NCI-H524 treated with DMSO at 0.1 percent for 48 hours (cell line): ENCODE measurements at regions not wholly inside any gene's neighbourhood (a gene's known extent, or its start where the extent isn't known, plus 50 kb on each side); places are given as distances from the start of the nearest gene placed in this dataset.

Experiments used
- DNase-seq: peaks from one replicate; lab custom pipeline; 2025; lab: John Stamatoyannopoulos, UW

- DNase-seq = no peak
These were observed 51.5 kb upstream of the TMEM200A start for GRCh38 chr6:130314271-130314670.

- DNase-seq = no peak
These were observed 52.6 kb upstream of the TMEM200A start for GRCh38 chr6:130313206-130313605.

- DNase-seq = no peak
These were observed 56.8 kb upstream of the TMEM200A start for GRCh38 chr6:130309028-130309427.

- no peak for DNase-seq
These were observed 58.0 kb upstream of the TMEM200A start for GRCh38 chr6:130307752-130308361.

DNA sequence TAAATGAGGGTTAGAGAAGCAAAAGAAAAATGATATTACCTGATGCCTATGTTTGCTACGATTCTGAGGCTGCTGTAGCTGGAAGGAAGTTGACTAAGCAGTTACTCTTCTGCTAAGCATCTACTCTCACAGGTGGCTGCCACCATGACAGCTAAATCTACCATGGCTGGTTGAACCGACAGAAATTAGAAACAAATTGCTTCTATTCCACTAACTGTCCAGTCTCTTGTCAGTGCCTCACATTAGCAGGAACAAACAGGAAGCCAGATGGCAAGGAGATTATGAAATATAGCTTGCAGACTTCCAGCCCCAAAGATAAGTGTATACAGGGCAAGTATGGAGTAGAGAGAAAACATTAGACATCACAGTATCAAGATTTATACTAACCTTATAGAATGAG, 59.4 kb upstream of the TMEM200A start:
- no peak for DNase-seq

DNA sequence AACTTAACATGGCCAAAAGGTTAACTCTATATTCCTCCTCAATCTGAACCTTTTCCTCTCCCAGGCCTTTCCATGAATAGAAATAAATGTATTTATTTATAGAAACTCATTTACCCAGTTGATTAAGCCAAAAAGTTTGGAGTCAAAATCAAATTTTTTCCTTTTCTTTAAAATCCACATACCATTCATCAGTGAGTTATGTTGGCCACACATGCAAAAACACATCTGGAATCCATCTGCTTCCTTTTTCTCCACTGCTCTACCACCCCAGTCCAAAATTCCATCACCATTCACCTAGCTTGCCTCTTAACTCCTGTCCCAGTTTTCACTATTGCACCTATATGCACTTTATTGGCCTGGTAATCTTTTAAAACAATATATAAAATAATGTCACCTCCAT, 62.4 kb upstream of the TMEM200A start:
- no peak for DNase-seq

GRCh38 chr6:130298258-130298657, 67.6 kb upstream of the TMEM200A start:
- DNase-seq = no peak

DNA sequence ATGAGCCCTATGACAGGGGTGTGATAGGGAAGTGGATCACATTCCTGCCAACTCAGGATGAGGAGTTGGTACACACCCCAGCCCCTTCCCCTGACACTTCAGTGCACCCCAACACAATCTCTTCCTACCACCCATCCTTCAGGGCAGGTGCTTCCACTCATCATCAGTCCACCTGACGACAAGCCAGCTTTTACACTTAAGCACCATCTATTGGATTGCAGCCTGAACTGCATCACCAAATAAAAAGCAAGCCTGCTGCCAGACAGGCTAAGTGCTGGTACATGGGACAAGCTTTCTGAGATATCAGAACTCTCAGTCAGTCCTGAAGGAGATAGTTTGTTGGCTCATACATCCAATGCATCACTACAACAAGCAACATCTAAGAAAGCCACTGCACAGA, 69.0 kb upstream of the TMEM200A start:
- no peak for DNase-seq

- no peak for DNase-seq
These were observed 71.0 kb upstream of the SAMD3 start for GRCh38 chr6:130293800-130294199.

DNA sequence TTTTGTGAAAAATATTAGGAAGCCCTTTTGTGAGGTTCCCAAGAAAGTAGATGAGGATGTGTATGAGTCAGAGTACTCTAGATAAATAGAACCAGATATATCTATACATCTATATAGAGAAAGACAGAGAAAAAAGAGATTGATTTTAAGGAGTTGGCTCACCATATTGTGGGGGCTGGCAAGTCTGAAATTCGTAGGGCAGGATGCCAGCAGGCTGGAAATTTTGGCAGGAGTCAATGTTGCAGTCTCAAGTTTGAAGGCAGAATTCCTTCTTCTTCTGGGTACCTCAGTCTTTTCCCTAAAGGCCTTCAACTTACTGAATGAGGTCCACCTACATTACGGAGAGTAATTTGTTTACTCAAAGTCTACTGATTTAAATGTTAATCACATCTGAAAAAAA, 65.3 kb upstream of the SAMD3 start:
- DNase-seq = no peak

- peak; percentile 7 for DNase-seq
These were observed 59.7 kb upstream of the SAMD3 start for GRCh38 chr6:130282234-130282995.

GRCh38 chr6:130276507-130276906, 53.8 kb upstream of the SAMD3 start:
- no peak for DNase-seq

- no peak for DNase-seq
These were observed 51.3 kb upstream of the SAMD3 start for GRCh38 chr6:130274007-130274406.
